ENCODE measurements at regions not wholly inside any gene's neighbourhood (a gene's known extent, or its start where the extent isn't known, plus 50 kb on each side); places are given as distances from the start of the nearest gene placed in this dataset.

DNA sequence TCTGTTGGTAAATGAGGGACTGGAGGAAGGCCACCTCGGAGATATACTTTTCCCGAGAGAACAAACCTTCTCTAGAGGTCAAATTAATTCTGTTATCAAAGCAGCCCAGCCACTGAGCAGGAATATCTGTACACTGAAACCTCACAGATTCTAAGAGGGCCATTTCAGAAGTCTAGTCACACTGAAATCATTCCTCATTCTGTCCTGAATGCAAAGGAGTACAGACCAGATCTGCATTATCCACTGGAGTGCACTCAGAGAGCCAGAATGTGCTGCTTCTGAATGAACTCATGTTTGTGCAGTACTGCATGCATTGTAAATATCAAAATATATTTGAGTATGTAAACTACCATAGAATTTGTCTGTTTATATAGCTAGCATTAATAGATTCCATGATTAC, 278.3 kb upstream of the FSTL5 start:
- Histone ChIP-seq H3K27me3 (no peaks in the 10 kb centered on the region), H3K27ac (no peak overlapping the region), H3K9me3 (no peaks in the 10 kb centered on the region), H3K4me1 (no peaks in the 10 kb centered on the region), H3K4me3 (no peak overlapping the region), H3K36me3 (no peaks in the 10 kb centered on the region)
- intact Hi-C loops (cut with DNase I; ENCODE audit: low total_unique reads): no loop called here
- TF ChIP-seq, protein P1, sequence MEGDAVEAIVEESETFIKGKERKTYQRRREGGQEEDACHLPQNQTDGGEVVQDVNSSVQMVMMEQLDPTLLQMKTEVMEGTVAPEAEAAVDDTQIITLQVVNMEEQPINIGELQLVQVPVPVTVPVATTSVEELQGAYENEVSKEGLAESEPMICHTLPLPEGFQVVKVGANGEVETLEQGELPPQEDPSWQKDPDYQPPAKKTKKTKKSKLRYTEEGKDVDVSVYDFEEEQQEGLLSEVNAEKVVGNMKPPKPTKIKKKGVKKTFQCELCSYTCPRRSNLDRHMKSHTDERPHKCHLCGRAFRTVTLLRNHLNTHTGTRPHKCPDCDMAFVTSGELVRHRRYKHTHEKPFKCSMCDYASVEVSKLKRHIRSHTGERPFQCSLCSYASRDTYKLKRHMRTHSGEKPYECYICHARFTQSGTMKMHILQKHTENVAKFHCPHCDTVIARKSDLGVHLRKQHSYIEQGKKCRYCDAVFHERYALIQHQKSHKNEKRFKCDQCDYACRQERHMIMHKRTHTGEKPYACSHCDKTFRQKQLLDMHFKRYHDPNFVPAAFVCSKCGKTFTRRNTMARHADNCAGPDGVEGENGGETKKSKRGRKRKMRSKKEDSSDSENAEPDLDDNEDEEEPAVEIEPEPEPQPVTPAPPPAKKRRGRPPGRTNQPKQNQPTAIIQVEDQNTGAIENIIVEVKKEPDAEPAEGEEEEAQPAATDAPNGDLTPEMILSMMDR (IDR thresholded peaks at IDR 0.05): no peak
- no peak for DNase-seq

DNA sequence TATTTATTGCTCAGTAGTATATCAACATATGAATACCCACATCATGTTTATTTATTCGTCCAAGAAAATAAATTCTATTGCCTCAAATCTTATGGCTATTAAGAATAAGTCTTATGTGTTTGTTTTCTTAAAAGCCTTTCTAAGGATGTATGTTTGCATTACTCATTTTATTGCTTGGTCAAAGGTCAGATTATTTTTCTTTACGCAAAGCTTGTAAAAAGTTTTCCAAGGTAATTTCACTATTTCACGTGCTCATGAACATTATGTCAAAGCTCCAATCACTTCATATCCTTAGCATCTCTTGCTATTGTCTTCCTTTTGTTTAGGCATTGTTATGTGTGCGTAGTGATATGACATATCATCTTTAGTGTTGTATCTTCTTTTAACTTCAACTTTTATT, 258.5 kb upstream of the FSTL5 start:
- Histone ChIP-seq H3K27ac (no peak overlapping the region), H3K9me3 (no peaks in the 10 kb centered on the region), H3K4me1 (no peaks in the 10 kb centered on the region), H3K36me3 (no peaks in the 10 kb centered on the region), H3K27me3 (no peaks in the 10 kb centered on the region), H3K4me3 (no peak overlapping the region)
- intact Hi-C loops (cut with DNase I; ENCODE audit: low total_unique reads): no loop called here
- TF ChIP-seq, protein P1 (IDR thresholded peaks at IDR 0.05): no peak
- no peak for TF ChIP-seq POLR2A (IDR thresholded peaks at IDR 0.05)
- DNase-seq: no peak

- DNase-seq: no peak
- intact Hi-C loops (cut with DNase I; ENCODE audit: low total_unique reads): no loop called here
- Histone ChIP-seq H3K4me3 (no peak overlapping the region), H3K27me3 (no peaks in the 10 kb centered on the region), H3K4me1 (no peaks in the 10 kb centered on the region), H3K36me3 (no peaks in the 10 kb centered on the region), H3K9me3 (no peaks in the 10 kb centered on the region), H3K27ac (no peak overlapping the region)
- TF ChIP-seq, protein P1 (IDR thresholded peaks at IDR 0.05): no peak
- TF ChIP-seq POLR2A (IDR thresholded peaks at IDR 0.05): no peak
Measured at GRCh38 chr4:162410854-162411253, 247.1 kb upstream of the FSTL5 start.

DNA sequence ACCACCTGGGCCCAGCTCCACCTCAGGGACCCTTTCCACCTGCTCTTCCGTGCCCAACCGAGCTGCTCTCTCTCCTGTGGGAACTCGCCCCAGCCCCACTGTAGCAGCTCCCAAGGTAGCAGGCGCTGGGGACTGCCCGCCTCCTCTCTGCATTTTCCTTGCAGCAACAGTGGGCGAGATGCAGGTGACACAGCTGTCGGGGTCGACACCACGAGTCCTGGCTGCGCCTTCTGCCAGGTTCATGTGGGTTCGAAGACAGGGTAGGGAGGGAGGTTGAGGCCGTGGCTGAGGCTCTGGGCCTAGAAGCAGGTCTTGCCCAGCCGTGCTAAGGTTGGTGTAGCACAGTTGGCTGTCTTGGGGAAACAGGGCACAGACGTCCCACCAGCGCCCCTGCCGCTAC, 245.2 kb upstream of the FSTL5 start:
- no peak for TF ChIP-seq POLR2A (IDR thresholded peaks at IDR 0.05)
- TF ChIP-seq, protein P1 (IDR thresholded peaks at IDR 0.05): no peak
- H3K27me3 ChIP-seq: no peaks in the 10 kb centered on the region
- H3K36me3 ChIP-seq: no peaks in the 10 kb centered on the region
- no peak for DNase-seq
- no peak overlapping the region for H3K4me3 ChIP-seq
- H3K4me1 ChIP-seq: no peaks in the 10 kb centered on the region
- intact Hi-C loops (cut with DNase I; ENCODE audit: low total_unique reads): no loop called here
- no peak overlapping the region for H3K27ac ChIP-seq
- H3K9me3 ChIP-seq: no peaks in the 10 kb centered on the region

DNA sequence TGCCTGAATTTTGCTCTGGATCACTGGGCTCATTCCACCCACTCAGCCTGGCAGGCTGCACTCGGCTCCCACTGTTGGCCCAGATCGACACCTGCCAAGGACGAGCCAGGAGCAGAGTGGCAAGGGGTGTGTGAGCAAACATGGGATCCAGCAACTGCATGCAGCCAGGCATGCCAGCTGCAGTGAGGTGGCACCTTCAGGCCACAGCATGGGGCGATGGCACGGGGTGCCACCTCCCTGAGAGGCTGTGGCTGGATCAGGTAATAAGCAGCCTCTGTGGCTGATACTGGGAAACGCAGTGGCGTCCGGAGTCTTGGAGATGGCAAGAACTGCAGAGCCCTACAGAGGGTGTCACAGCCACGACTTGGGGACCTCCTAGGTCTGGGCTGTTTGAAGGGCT, 244.5 kb upstream of the FSTL5 start:
- H3K27ac ChIP-seq: no peak overlapping the region
- no peaks in the 10 kb centered on the region for H3K4me1 ChIP-seq
- H3K4me3 ChIP-seq: no peak overlapping the region
- H3K36me3 ChIP-seq: no peaks in the 10 kb centered on the region
- TF ChIP-seq POLR2A (IDR thresholded peaks at IDR 0.05): no peak
- TF ChIP-seq, protein P1 (IDR thresholded peaks at IDR 0.05): no peak
- intact Hi-C loops (cut with DNase I; ENCODE audit: low total_unique reads): no loop called here
- DNase-seq: no peak
- no peaks in the 10 kb centered on the region for H3K9me3 ChIP-seq
- no peaks in the 10 kb centered on the region for H3K27me3 ChIP-seq

Data from uterus (tissue), 3 donors.